ENCODE measurements at regions not wholly inside any gene's neighbourhood (a gene's known extent, or its start where the extent isn't known, plus 50 kb on each side); places are given as distances from the start of the nearest gene placed in this dataset.
A peak's percentile ranks its signal among the peaks of the same experiment; 100 is the strongest.

DNA sequence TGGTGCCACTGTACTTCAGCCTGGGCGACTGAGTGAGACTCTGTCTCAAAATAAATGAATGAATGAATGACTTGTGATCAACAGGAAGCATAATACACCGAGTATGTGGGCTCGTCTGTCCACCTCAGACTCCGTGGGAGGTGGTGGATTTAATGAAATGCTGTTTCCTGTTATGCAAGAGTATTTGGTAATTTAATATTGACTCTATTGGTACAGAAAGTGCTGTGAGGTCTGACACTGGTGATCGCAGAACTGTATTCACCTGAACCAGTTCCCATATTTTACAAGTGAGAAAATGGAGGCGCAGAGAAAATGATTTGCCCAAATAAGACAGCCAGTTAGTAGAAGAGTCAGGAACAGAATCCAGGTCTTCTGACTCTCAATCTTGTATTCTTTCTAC is 423.3 kb downstream of the RAPGEF2 start:
- Mint-ChIP-seq H3K9me3 (peaks cover 4% of the 10 kb centered on the region), H3K4me3 (no peak overlapping the region)
- no peak for ATAC-seq

DNA sequence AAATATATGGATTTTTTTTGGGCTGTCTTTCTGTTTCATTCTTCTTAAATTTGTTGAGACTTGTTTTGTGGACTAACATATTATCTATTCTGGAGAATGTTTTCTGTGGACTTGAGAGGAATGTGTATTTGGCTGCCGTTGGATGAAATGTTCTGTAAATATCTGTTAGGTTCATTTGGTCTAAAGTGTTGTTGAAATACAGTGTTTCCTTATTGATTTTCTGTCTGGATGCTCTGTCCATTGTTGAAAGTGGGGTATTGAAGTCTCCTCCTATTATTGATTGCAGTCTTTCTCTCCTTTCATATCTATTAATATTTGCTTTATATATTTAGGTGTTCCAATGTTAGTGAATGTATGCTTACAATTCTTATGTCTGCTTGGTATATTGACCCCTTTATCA is 431.8 kb downstream of the RAPGEF2 start:
- H3K27me3 Mint-ChIP-seq = no peaks in the 10 kb centered on the region
- peaks cover 27% of the 10 kb centered on the region for H3K9me3 Mint-ChIP-seq
- ATAC-seq = no peak
- peaks cover 11% of the 10 kb centered on the region for H3K36me3 Mint-ChIP-seq
- H3K4me3 Mint-ChIP-seq = no peak overlapping the region
- no peaks in the 10 kb centered on the region for H3K4me1 Mint-ChIP-seq (ENCODE audit: low read depth in 2 of 2)
- DNase-seq (ENCODE audit: low spot score) = no peak
- no peak overlapping the region for H3K27ac Mint-ChIP-seq

More for the DNA sequence above, 423.3 kb downstream of the RAPGEF2 start:
- Mint-ChIP-seq H3K4me1 (ENCODE audit: low read depth in 2 of 2) (no peaks in the 10 kb centered on the region), H3K27ac (no peak overlapping the region), H3K36me3 (no peaks in the 10 kb centered on the region), H3K27me3 (no peaks in the 10 kb centered on the region)
- DNase-seq (ENCODE audit: low spot score) = no peak

GRCh38 chr4:159538556-159538955 is 435.7 kb downstream of the RAPGEF2 start:
- Mint-ChIP-seq H3K9me3 (peaks cover 22% of the 10 kb centered on the region), H3K4me1 (ENCODE audit: low read depth in 2 of 2) (no peaks in the 10 kb centered on the region), H3K36me3 (peaks cover 11% of the 10 kb centered on the region), H3K27me3 (no peaks in the 10 kb centered on the region), H3K4me3 (no peak overlapping the region), H3K27ac (no peak overlapping the region)
- DNase-seq (ENCODE audit: low spot score) = no peak
- ATAC-seq = no peak

GRCh38 chr4:159540038-159540437 is 437.2 kb downstream of the RAPGEF2 start:
- no peak overlapping the region for H3K27ac Mint-ChIP-seq
- H3K27me3 Mint-ChIP-seq = no peaks in the 10 kb centered on the region
- ATAC-seq (no peak), DNase-seq (ENCODE audit: low spot score) (no peak)
- peaks cover 11% of the 10 kb centered on the region for H3K36me3 Mint-ChIP-seq
- no peak overlapping the region for H3K4me3 Mint-ChIP-seq
- H3K9me3 Mint-ChIP-seq = peaks cover 20% of the 10 kb centered on the region
- H3K4me1 Mint-ChIP-seq (ENCODE audit: low read depth in 2 of 2) = no peaks in the 10 kb centered on the region

- DNase-seq (ENCODE audit: low spot score) (no peak), ATAC-seq (no peak)
- H3K27ac Mint-ChIP-seq = no peak overlapping the region
- no peaks in the 10 kb centered on the region for H3K27me3 Mint-ChIP-seq
- peaks cover 17% of the 10 kb centered on the region for H3K9me3 Mint-ChIP-seq
- no peaks in the 10 kb centered on the region for H3K4me1 Mint-ChIP-seq (ENCODE audit: low read depth in 2 of 2)
- peaks cover 11% of the 10 kb centered on the region for H3K36me3 Mint-ChIP-seq
- no peak overlapping the region for H3K4me3 Mint-ChIP-seq
Observed at GRCh38 chr4:159540501-159540900, 437.6 kb downstream of the RAPGEF2 start.

DNA sequence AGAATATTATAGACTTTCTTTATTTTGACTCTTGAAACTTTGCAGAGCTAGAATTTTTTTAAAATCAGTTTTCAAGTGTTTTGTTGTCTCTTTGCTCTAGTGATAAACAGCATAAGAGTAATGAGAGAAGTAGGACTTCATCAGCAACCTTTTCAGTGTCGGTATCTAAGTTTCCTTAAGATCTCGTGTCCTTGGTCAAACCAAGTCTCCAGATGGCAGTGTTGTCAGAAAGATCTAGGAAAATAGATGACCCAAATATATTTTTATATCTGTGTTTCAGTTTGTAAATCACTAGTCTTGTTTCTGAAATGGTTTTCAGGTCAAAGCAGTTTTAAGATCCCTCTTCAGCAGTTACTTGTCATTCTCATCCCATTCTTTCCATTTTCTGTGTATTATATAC is 438.3 kb downstream of the RAPGEF2 start:
- Mint-ChIP-seq H3K36me3 (peaks cover 9% of the 10 kb centered on the region), H3K27ac (no peak overlapping the region), H3K4me1 (ENCODE audit: low read depth in 2 of 2) (no peaks in the 10 kb centered on the region), H3K4me3 (no peak overlapping the region), H3K9me3 (peaks cover 15% of the 10 kb centered on the region), H3K27me3 (no peaks in the 10 kb centered on the region)
- ATAC-seq = no peak
- DNase-seq (ENCODE audit: low spot score) = no peak

DNA sequence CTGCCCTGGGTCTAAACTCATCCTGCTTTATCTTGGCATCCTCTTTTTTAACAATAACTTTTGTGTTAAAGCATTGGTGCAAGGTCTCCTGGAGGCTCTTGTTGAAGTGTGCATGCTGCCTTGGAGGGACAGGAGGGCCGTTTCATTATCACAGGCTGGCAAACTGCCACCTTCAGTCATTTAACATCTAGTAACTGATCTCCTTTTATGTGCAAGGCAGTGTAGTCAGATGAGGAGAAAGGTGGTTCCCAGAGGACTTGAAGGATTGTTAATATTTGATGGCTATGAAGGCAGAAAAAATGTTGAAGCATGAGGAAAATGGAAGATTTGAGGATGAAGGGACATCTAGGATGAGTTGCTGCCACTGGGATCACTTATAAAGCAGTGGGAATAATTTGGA is 439.4 kb downstream of the RAPGEF2 start:
- ATAC-seq (no peak), DNase-seq (ENCODE audit: low spot score) (no peak)
- no peak overlapping the region for H3K27ac Mint-ChIP-seq
- H3K4me1 Mint-ChIP-seq (ENCODE audit: low read depth in 2 of 2) = no peaks in the 10 kb centered on the region
- no peaks in the 10 kb centered on the region for H3K36me3 Mint-ChIP-seq
- H3K27me3 Mint-ChIP-seq = no peaks in the 10 kb centered on the region
- H3K9me3 Mint-ChIP-seq = peaks cover 3% of the 10 kb centered on the region
- no peak overlapping the region for H3K4me3 Mint-ChIP-seq

- H3K4me3 Mint-ChIP-seq = no peak overlapping the region
- no peaks in the 10 kb centered on the region for H3K36me3 Mint-ChIP-seq
- H3K9me3 Mint-ChIP-seq = peaks cover 7% of the 10 kb centered on the region
- DNase-seq (ENCODE audit: low spot score) (no peak), ATAC-seq (no peak)
- no peaks in the 10 kb centered on the region for H3K27me3 Mint-ChIP-seq
- H3K4me1 Mint-ChIP-seq (ENCODE audit: low read depth in 2 of 2) = no peaks in the 10 kb centered on the region
- H3K27ac Mint-ChIP-seq = no peak overlapping the region
Observed at GRCh38 chr4:159543831-159544230, 441.0 kb downstream of the RAPGEF2 start.

- no peak overlapping the region for H3K27ac Mint-ChIP-seq
- H3K9me3 Mint-ChIP-seq = peaks cover 7% of the 10 kb centered on the region
- ATAC-seq (peak; percentile 49 to 50), DNase-seq (ENCODE audit: low spot score) (no peak)
- H3K36me3 Mint-ChIP-seq = no peaks in the 10 kb centered on the region
- H3K4me3 Mint-ChIP-seq = no peak overlapping the region
- H3K4me1 Mint-ChIP-seq (ENCODE audit: low read depth in 2 of 2) = no peaks in the 10 kb centered on the region
- H3K27me3 Mint-ChIP-seq = no peaks in the 10 kb centered on the region
Observed at GRCh38 chr4:159545556-159545955, 442.7 kb downstream of the RAPGEF2 start.

DNA sequence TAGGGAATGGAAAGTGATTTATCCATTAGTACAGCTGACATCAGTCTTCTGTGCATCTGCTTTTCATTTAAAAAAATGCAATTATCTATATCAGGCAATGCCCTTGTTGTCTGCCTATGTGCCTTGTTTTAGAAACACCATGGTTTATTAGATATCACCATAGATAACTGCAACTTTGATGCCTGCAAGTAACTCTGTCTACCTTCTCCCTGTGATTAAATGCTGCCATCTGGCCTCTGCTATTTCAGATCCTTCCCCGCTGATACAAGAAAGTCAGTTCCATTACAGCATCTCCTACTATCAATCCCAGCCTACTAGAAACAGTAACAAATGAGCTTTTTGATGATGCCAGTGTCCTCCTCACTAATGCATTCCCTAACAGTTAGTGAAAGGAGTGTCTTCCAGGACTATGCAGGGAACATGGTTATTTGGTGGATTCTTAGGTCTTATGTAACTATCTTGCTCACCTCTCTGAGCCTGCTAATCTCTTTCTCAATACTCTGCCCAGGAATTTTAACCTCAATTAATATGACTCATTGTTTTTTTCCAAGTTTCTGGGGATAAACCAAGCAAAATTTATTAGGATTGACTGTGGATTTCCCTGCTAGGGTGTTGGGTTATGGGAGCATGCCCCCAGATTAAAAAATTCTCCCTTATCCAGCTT is 444.9 kb downstream of the RAPGEF2 start:
- H3K4me1 Mint-ChIP-seq (ENCODE audit: low read depth in 2 of 2) = no peaks in the 10 kb centered on the region
- H3K27ac Mint-ChIP-seq = no peak overlapping the region
- H3K36me3 Mint-ChIP-seq = no peaks in the 10 kb centered on the region
- DNase-seq (ENCODE audit: low spot score) (no peak), ATAC-seq (no peak)
- H3K4me3 Mint-ChIP-seq = no peak overlapping the region
- no peaks in the 10 kb centered on the region for H3K27me3 Mint-ChIP-seq
- H3K9me3 Mint-ChIP-seq = peaks cover 7% of the 10 kb centered on the region

DNA sequence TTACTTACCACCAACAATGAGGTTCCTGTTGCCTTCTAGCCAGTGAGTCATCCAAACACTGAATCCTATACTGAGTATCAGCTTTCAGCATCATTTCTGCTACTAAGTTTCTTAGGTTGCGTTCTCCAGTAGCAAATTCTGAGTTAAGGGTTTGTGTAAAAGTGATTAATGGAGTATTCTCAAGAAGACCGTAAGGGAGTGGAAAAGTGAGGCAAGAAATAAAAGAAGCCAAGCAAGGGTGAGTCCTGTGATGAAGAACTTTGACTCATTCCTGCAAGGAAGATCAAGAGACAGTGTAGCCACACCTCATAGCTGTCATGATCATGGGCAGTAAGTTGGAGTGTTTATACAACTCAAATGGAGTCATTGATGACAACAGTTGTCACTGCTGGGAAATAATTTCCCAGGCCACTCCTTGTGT is 446.2 kb downstream of the RAPGEF2 start:
- Mint-ChIP-seq H3K9me3 (peaks cover 4% of the 10 kb centered on the region), H3K36me3 (no peaks in the 10 kb centered on the region), H3K4me3 (no peak overlapping the region), H3K27me3 (no peaks in the 10 kb centered on the region), H3K27ac (no peak overlapping the region), H3K4me1 (ENCODE audit: low read depth in 2 of 2) (no peaks in the 10 kb centered on the region)
- ATAC-seq (no peak), DNase-seq (ENCODE audit: low spot score) (no peak)

DNA sequence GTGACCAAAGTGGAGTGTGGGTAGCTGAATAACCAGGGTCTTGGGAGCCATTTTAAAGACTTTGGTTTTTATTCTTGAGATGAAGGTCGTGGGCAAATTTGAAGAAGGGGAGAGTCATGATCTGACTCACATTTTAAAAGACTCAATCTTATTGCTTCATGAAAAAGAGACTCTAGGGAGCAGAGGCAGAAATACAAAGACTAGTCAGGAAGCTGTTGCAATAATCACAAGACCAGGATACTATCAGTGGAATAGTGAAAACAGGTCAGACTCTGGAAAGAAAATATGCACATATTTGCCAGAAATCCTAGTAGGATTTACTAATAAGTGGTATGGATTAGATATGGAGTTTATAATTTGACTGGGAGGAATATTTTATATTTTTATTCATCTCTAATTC is 448.4 kb downstream of the RAPGEF2 start:
- Mint-ChIP-seq H3K9me3 (peaks cover 4% of the 10 kb centered on the region), H3K4me3 (no peak overlapping the region), H3K4me1 (ENCODE audit: low read depth in 2 of 2) (no peaks in the 10 kb centered on the region), H3K27me3 (no peaks in the 10 kb centered on the region), H3K36me3 (no peaks in the 10 kb centered on the region), H3K27ac (no peak overlapping the region)
- DNase-seq (ENCODE audit: low spot score) (no peak), ATAC-seq (no peak)

- ATAC-seq = no peak
- DNase-seq (ENCODE audit: low spot score) = no peak
- H3K36me3 Mint-ChIP-seq = no peaks in the 10 kb centered on the region
- no peaks in the 10 kb centered on the region for H3K9me3 Mint-ChIP-seq
- H3K27ac Mint-ChIP-seq = no peak overlapping the region
- H3K4me3 Mint-ChIP-seq = no peak overlapping the region
- H3K4me1 Mint-ChIP-seq (ENCODE audit: low read depth in 2 of 2) = no peaks in the 10 kb centered on the region
- no peaks in the 10 kb centered on the region for H3K27me3 Mint-ChIP-seq
Observed at GRCh38 chr4:159552979-159553768, 450.3 kb downstream of the RAPGEF2 start.

- DNase-seq (ENCODE audit: low spot score) (no peak), ATAC-seq (no peak)
- Mint-ChIP-seq H3K4me1 (ENCODE audit: low read depth in 2 of 2) (no peaks in the 10 kb centered on the region), H3K4me3 (no peak overlapping the region), H3K36me3 (no peaks in the 10 kb centered on the region), H3K27me3 (no peaks in the 10 kb centered on the region), H3K27ac (no peak overlapping the region), H3K9me3 (peaks cover 8% of the 10 kb centered on the region)
Observed at GRCh38 chr4:159555873-159556272, 453.0 kb downstream of the RAPGEF2 start.

Data from natural killer cell treated with Interleukin-12 subunit alpha and Interleukin-12 subunit beta and Interleukin-15 and Interleukin-18, amount 100 ng/mL, for 72 hours (primary cell).